ENCODE measurements at regions not wholly inside any gene's neighbourhood (a gene's known extent, or its start where the extent isn't known, plus 50 kb on each side); places are given as distances from the start of the nearest gene placed in this dataset.

DNA sequence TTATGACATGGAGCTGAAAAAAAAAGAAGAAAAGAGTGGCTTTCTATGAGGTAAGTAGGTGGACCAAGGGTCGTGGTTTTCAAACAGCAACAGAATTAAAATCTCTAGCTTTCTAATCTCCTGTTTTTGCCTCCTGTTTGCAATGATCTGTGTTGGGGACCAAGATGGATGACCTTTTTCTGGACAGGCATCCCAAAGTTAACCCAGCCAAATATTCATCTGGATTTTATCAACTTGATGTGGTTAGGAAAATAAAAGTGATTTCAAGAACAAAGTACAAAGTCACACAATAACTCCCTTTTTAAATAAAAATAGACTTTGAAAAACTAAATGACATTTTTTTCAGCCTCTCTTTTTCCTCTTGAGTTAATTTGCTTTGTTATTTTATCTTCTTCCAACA lies 282.1 kb upstream of the PRDM1 start:
- no peak overlapping the region for H3K4me3 ChIP-seq (ENCODE audit: low read depth, low read length)

GRCh38 chr6:105803442-105803841 lies 282.7 kb upstream of the PRDM1 start:
- no CpG with 5 or more reads among the region's 2 CpGs for WGBS (ENCODE audit: insufficient coverage)
- no peak overlapping the region for H3K4me3 ChIP-seq (ENCODE audit: low read depth, low read length)
- H3K9me3 ChIP-seq (ENCODE audit: control insufficient read depth, insufficient read depth, low read length): no peaks in the 10 kb centered on the region
- DNase-seq (ENCODE audit: low read depth in 4 of 6, low spot score in 6 of 6): no peak
- no peaks in the 10 kb centered on the region for H3K36me3 ChIP-seq (ENCODE audit: control insufficient read depth, insufficient read depth, low read length)
- no peaks in the 10 kb centered on the region for H3K27me3 ChIP-seq (ENCODE audit: control insufficient read depth, insufficient read depth, low read length)
- no peak overlapping the region for H3K27ac ChIP-seq (ENCODE audit: low read depth, low read length)
- H3K4me1 ChIP-seq (ENCODE audit: control insufficient read depth, insufficient read depth, low read length): no peaks in the 10 kb centered on the region

More for the DNA sequence above, 282.1 kb upstream of the PRDM1 start:
- Histone ChIP-seq H3K9me3 (ENCODE audit: control insufficient read depth, insufficient read depth, low read length) (no peaks in the 10 kb centered on the region), H3K4me1 (ENCODE audit: control insufficient read depth, insufficient read depth, low read length) (no peaks in the 10 kb centered on the region), H3K27ac (ENCODE audit: low read depth, low read length) (no peak overlapping the region), H3K36me3 (ENCODE audit: control insufficient read depth, insufficient read depth, low read length) (no peaks in the 10 kb centered on the region), H3K27me3 (ENCODE audit: control insufficient read depth, insufficient read depth, low read length) (no peaks in the 10 kb centered on the region)
- no peak for DNase-seq (ENCODE audit: low read depth in 4 of 6, low spot score in 6 of 6)
- WGBS (ENCODE audit: insufficient coverage): 100% methylated on average over 1 of the region's 1 CpG

GRCh38 chr6:105802703-105803102 lies 283.4 kb upstream of the PRDM1 start:
- H3K36me3 ChIP-seq (ENCODE audit: control insufficient read depth, insufficient read depth, low read length): no peaks in the 10 kb centered on the region
- H3K4me3 ChIP-seq (ENCODE audit: low read depth, low read length): no peak overlapping the region
- DNase-seq (ENCODE audit: low read depth in 4 of 6, low spot score in 6 of 6): no peak
- no peaks in the 10 kb centered on the region for H3K4me1 ChIP-seq (ENCODE audit: control insufficient read depth, insufficient read depth, low read length)
- H3K27me3 ChIP-seq (ENCODE audit: control insufficient read depth, insufficient read depth, low read length): no peaks in the 10 kb centered on the region
- no peak overlapping the region for H3K27ac ChIP-seq (ENCODE audit: low read depth, low read length)
- no peaks in the 10 kb centered on the region for H3K9me3 ChIP-seq (ENCODE audit: control insufficient read depth, insufficient read depth, low read length)
- WGBS (ENCODE audit: insufficient coverage): 70% methylated on average over 1 of the region's 3 CpGs

DNA sequence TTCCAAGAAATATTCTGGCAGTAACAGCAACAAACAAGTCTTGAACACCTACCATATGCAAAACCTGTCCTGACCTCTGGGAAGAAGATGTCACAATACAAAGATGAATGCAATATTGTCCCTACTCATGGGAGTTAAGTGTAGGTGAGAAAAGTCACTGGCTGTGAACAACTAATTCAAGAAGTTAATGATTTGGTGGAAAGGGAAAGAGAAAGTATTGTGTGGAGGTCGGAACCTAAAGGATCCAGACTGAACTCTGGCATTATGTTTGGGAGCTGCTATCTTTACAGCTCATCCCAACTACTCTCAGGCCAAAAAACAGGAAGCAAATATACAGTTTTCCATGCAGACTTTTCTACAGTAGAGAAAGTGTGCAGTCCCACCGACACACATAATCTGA lies 285.3 kb upstream of the PRDM1 start:
- H3K9me3 ChIP-seq (ENCODE audit: control insufficient read depth, insufficient read depth, low read length): no peaks in the 10 kb centered on the region
- no peaks in the 10 kb centered on the region for H3K27me3 ChIP-seq (ENCODE audit: control insufficient read depth, insufficient read depth, low read length)
- no peak overlapping the region for H3K27ac ChIP-seq (ENCODE audit: low read depth, low read length)
- no peaks in the 10 kb centered on the region for H3K4me1 ChIP-seq (ENCODE audit: control insufficient read depth, insufficient read depth, low read length)
- DNase-seq (ENCODE audit: low read depth in 4 of 6, low spot score in 6 of 6): no peak
- no CpG with 5 or more reads among the region's 2 CpGs for WGBS (ENCODE audit: insufficient coverage)
- no peaks in the 10 kb centered on the region for H3K36me3 ChIP-seq (ENCODE audit: control insufficient read depth, insufficient read depth, low read length)
- no peak overlapping the region for H3K4me3 ChIP-seq (ENCODE audit: low read depth, low read length)

GRCh38 chr6:105800398-105800797 lies 285.7 kb upstream of the PRDM1 start:
- no peak for DNase-seq (ENCODE audit: low read depth in 4 of 6, low spot score in 6 of 6)
- Histone ChIP-seq H3K4me3 (ENCODE audit: low read depth, low read length) (no peak overlapping the region), H3K27me3 (ENCODE audit: control insufficient read depth, insufficient read depth, low read length) (no peaks in the 10 kb centered on the region), H3K4me1 (ENCODE audit: control insufficient read depth, insufficient read depth, low read length) (no peaks in the 10 kb centered on the region), H3K36me3 (ENCODE audit: control insufficient read depth, insufficient read depth, low read length) (no peaks in the 10 kb centered on the region), H3K9me3 (ENCODE audit: control insufficient read depth, insufficient read depth, low read length) (no peaks in the 10 kb centered on the region), H3K27ac (ENCODE audit: low read depth, low read length) (no peak overlapping the region)
- WGBS (ENCODE audit: insufficient coverage): no CpG with 5 or more reads among the region's 2 CpGs

DNA sequence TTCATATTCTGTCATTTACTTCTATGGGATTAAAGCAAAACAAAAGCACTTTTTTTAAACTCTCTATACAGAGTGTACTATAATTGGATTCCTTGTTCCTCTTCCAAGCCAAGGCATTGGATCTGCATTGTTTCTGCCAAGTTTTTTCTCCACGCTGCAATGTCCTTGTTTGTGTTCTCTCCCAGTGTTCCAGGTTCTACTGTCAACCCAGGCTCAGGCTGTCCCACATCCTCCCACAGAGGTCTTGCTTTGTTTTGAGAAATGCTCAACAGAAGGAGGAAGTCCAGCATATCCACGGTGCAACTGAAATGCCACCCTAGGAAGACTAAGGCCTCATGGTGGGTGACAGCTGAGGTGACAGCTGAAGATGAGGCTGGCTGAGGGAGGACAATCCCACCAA lies 287.1 kb upstream of the PRDM1 start:
- H3K36me3 ChIP-seq (ENCODE audit: control insufficient read depth, insufficient read depth, low read length): no peaks in the 10 kb centered on the region
- no peak overlapping the region for H3K4me3 ChIP-seq (ENCODE audit: low read depth, low read length)
- H3K9me3 ChIP-seq (ENCODE audit: control insufficient read depth, insufficient read depth, low read length): no peaks in the 10 kb centered on the region
- peaks cover 6% of the 10 kb centered on the region for H3K4me1 ChIP-seq (ENCODE audit: control insufficient read depth, insufficient read depth, low read length)
- no peak overlapping the region for H3K27ac ChIP-seq (ENCODE audit: low read depth, low read length)
- no peak for DNase-seq (ENCODE audit: low read depth in 4 of 6, low spot score in 6 of 6)
- WGBS (ENCODE audit: insufficient coverage): 83% methylated on average over 2 of the region's 2 CpGs
- no peaks in the 10 kb centered on the region for H3K27me3 ChIP-seq (ENCODE audit: control insufficient read depth, insufficient read depth, low read length)

DNA sequence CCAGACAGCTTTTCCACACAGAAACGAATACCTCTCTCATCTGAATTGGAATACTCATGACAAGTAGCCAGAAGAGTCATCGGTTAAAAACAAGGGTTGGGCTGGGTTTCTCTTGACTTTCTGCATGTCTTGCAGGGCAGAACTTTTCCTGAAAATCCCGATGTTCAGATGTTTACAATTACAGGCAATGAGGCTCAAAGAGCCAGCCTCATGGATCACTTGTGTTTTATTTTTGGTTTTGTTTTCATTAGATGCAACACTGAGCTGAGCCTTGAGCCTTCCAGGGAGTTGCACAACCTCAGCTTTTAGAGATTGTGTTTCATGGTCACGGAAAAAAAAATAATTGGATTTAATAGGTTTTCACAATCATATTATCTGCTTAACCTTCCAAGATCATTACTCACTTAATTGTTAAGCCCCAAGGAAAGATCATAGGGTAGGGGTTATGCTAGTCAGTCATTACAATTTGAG lies 288.1 kb upstream of the PRDM1 start:
- no peak overlapping the region for H3K4me3 ChIP-seq (ENCODE audit: low read depth, low read length)
- no peaks in the 10 kb centered on the region for H3K27me3 ChIP-seq (ENCODE audit: control insufficient read depth, insufficient read depth, low read length)
- H3K27ac ChIP-seq (ENCODE audit: low read depth, low read length): no peak overlapping the region
- no peaks in the 10 kb centered on the region for H3K9me3 ChIP-seq (ENCODE audit: control insufficient read depth, insufficient read depth, low read length)
- peaks cover 6% of the 10 kb centered on the region for H3K4me1 ChIP-seq (ENCODE audit: control insufficient read depth, insufficient read depth, low read length)
- H3K36me3 ChIP-seq (ENCODE audit: control insufficient read depth, insufficient read depth, low read length): no peaks in the 10 kb centered on the region
- DNase-seq (ENCODE audit: low read depth in 4 of 6, low spot score in 6 of 6): no peak
- 92% methylated on average over 2 of the region's 4 CpGs for WGBS (ENCODE audit: insufficient coverage)

- DNase-seq (ENCODE audit: low read depth in 4 of 6, low spot score in 6 of 6): no peak
- no peaks in the 10 kb centered on the region for H3K27me3 ChIP-seq (ENCODE audit: control insufficient read depth, insufficient read depth, low read length)
- H3K36me3 ChIP-seq (ENCODE audit: control insufficient read depth, insufficient read depth, low read length): no peaks in the 10 kb centered on the region
- no peak overlapping the region for H3K4me3 ChIP-seq (ENCODE audit: low read depth, low read length)
- no peaks in the 10 kb centered on the region for H3K9me3 ChIP-seq (ENCODE audit: control insufficient read depth, insufficient read depth, low read length)
- peaks cover 6% of the 10 kb centered on the region for H3K4me1 ChIP-seq (ENCODE audit: control insufficient read depth, insufficient read depth, low read length)
- 90% methylated on average over 2 of the region's 4 CpGs for WGBS (ENCODE audit: insufficient coverage)
- H3K27ac ChIP-seq (ENCODE audit: low read depth, low read length): no peak overlapping the region
Measured at GRCh38 chr6:105797286-105797979, 288.7 kb upstream of the PRDM1 start.

DNA sequence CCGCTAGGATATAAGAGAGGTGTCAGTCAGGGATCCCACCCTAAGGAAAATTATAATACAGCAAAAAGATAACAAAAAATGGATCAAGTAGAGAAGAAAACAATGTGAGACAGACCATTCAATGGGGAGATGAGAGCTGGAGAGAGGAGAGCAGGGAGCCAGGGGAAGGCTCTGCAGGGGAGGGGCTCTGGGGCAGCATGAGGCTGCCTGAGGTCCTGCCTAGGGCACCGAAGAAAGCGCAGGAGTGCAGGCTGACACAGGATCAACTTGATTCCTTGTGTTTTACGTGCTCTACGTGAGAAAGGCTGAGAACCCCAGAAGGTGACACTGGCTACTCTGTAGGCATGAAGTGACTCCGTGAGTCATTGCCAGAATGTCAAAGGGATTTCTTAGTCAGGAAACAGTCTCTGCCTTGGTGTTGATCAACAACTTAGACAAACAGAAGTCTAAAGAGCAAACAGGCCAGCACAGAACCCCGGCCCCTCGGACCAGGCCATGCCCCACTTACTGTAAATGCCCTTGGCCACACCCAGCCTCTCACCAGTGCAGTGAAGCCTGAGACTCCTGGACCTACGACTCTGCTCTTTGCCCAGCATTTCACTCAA lies 290.1 kb upstream of the PRDM1 start:
- DNase-seq (ENCODE audit: low read depth in 4 of 6, low spot score in 6 of 6): no peak
- H3K27ac ChIP-seq (ENCODE audit: low read depth, low read length): no peak overlapping the region
- no peaks in the 10 kb centered on the region for H3K9me3 ChIP-seq (ENCODE audit: control insufficient read depth, insufficient read depth, low read length)
- H3K4me1 ChIP-seq (ENCODE audit: control insufficient read depth, insufficient read depth, low read length): peaks cover 6% of the 10 kb centered on the region
- 87% methylated on average over 7 of the region's 9 CpGs for WGBS (ENCODE audit: insufficient coverage)
- no peak overlapping the region for H3K4me3 ChIP-seq (ENCODE audit: low read depth, low read length)
- H3K27me3 ChIP-seq (ENCODE audit: control insufficient read depth, insufficient read depth, low read length): no peaks in the 10 kb centered on the region
- H3K36me3 ChIP-seq (ENCODE audit: control insufficient read depth, insufficient read depth, low read length): no peaks in the 10 kb centered on the region

DNA sequence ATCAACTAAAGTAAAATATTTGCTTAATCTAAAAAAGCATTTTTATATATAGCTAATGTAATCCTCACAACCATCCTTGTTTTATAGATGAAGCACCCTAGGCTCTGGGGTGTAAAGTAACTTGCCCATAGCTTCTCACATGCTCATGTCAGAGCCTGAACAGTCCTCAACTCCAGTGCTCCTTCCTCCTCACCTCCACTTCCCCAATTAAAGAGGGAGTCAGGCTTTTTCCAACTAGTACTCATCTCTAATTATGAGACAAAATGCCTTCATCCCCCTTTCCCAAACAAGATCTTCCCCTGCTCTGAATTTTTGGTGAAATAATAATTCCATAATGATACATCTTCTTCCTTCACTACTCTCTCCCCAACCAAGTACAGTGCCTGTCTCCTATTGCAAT lies 290.8 kb upstream of the PRDM1 start:
- H3K27ac ChIP-seq (ENCODE audit: low read depth, low read length): no peak overlapping the region
- peaks cover 6% of the 10 kb centered on the region for H3K4me1 ChIP-seq (ENCODE audit: control insufficient read depth, insufficient read depth, low read length)

More for the DNA sequence above, 290.8 kb upstream of the PRDM1 start:
- no peaks in the 10 kb centered on the region for H3K36me3 ChIP-seq (ENCODE audit: control insufficient read depth, insufficient read depth, low read length)
- no peak overlapping the region for H3K4me3 ChIP-seq (ENCODE audit: low read depth, low read length)
- no peaks in the 10 kb centered on the region for H3K9me3 ChIP-seq (ENCODE audit: control insufficient read depth, insufficient read depth, low read length)
- no peak for DNase-seq (ENCODE audit: low read depth in 4 of 6, low spot score in 6 of 6)
- H3K27me3 ChIP-seq (ENCODE audit: control insufficient read depth, insufficient read depth, low read length): no peaks in the 10 kb centered on the region

Measured in spinal cord (tissue), 9 donors.